Epithelial cell of esophagus (primary cell): ENCODE measurements at regions not wholly inside any gene's neighbourhood (a gene's known extent, or its start where the extent isn't known, plus 50 kb on each side); places are given as distances from the start of the nearest gene placed in this dataset.
A peak's percentile ranks its signal among the peaks of the same experiment; 100 is the strongest.

Experiments
- DNase-seq: peaks from one replicate; pipeline ENCODE4 v3.0.0; 2010; ENCODE audit warnings: low read depth
- H3K4me3 ChIP-seq: 2 replicates; pipeline ENCODE4 v1.5.1; 2011; ENCODE audit warnings: mild to moderate bottlenecking, low read length, control low read depth
- CTCF ChIP-seq: IDR thresholded peaks from 2 replicates; pipeline ENCODE4 v1.5.1; 2011; ENCODE audit warnings: low read depth, mild to moderate bottlenecking, low read length, control low read depth, inconsistent platforms; ENCODE audit not compliant: insufficient read depth; ENCODE audit errors: missing control alignments

- DNase-seq = no peak
- H3K4me3 ChIP-seq = no peak overlapping the region
- no peak for TF ChIP-seq CTCF
Observed at GRCh38 chr10:85535926-85536325, 830.7 kb downstream of the GRID1 start.

- no peak for TF ChIP-seq CTCF
- H3K4me3 ChIP-seq = no peak overlapping the region
- DNase-seq = no peak
Observed at GRCh38 chr10:85537561-85537960, 829.0 kb downstream of the GRID1 start.

GRCh38 chr10:85538601-85539000 is 828.0 kb downstream of the GRID1 start:
- TF ChIP-seq CTCF = no peak
- H3K4me3 ChIP-seq = no peak overlapping the region
- DNase-seq = no peak

- no peak overlapping the region for H3K4me3 ChIP-seq
- DNase-seq = no peak
- TF ChIP-seq CTCF = no peak
Observed at GRCh38 chr10:85542152-85542551, 824.4 kb downstream of the GRID1 start.

GRCh38 chr10:85542936-85543730 is 823.5 kb downstream of the GRID1 start:
- DNase-seq = peak; percentile 56
- no peak overlapping the region for H3K4me3 ChIP-seq
- TF ChIP-seq CTCF = no peak

- no peak overlapping the region for H3K4me3 ChIP-seq
Observed at GRCh38 chr10:85544956-85545355, 821.6 kb downstream of the GRID1 start.

More at GRCh38 chr10:85544956-85545355, 821.6 kb downstream of the GRID1 start:
- no peak for TF ChIP-seq CTCF
- peak; percentile 58 for DNase-seq
